Right hindlimb (tissue), 1 donor: ENCODE measurements at regions not wholly inside any gene's neighbourhood (a gene's known extent, or its start where the extent isn't known, plus 50 kb on each side); places are given as distances from the start of the nearest gene placed in this dataset.
A peak's percentile ranks its signal among the peaks of the same experiment; 100 is the strongest.

Experiments
- DNase-seq: peaks from one replicate; pipeline ENCODE4 v3.0.0-alpha.2; 2018

GRCh38 chr5:144582066-144582465 lies 411.4 kb downstream of the KCTD16 start:
- DNase-seq: no peak

- no peak for DNase-seq
These were observed 410.4 kb downstream of the KCTD16 start for GRCh38 chr5:144581044-144581443.

- DNase-seq: no peak
These were observed 407.0 kb downstream of the KCTD16 start for GRCh38 chr5:144577676-144578075.

DNA sequence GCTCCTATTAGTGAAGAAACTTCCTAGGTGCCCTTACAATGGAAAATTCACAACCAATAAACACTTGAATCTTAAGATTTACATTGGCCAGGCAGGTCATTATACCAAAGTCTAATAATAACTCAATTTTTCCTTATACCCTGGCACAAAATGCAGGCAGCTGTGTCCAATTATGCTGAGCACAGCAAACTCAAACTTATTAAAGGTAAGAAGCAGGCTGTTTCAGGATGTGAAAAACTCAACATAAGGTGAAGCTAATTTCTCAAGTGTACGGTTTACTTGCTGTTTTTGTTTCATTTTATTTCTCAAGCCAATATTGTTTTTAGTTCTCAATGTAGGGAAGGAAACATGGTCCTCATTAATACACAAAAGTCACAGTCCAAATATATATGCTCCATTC lies 405.1 kb downstream of the KCTD16 start:
- DNase-seq: no peak

GRCh38 chr5:144567421-144567780 lies 396.7 kb downstream of the KCTD16 start:
- no peak for DNase-seq

GRCh38 chr5:144566747-144567420 lies 396.2 kb downstream of the KCTD16 start:
- no peak for DNase-seq

DNA sequence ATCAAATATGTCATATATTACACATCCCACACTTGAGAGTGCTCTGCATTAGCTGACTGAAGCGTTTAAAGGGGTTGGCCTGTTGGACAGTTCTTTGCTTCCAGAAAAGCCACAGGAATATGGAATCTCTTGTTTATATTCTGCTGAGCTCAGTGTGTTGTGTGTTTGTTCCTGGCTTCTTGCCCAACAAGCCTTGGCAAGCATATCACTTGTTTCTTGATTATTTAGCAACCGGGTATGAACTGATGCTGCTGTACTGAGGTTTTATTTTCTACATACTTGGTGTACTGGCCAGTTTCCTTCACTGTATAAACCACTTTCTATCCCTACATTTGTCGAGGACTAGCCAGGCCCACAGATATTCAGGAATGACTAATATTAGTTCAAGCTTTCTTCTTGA lies 378.9 kb downstream of the KCTD16 start:
- peak; percentile 53 for DNase-seq

- no peak for DNase-seq
These were observed 378.3 kb downstream of the KCTD16 start for GRCh38 chr5:144548936-144549335.

- DNase-seq: no peak
These were observed 376.4 kb downstream of the KCTD16 start for GRCh38 chr5:144547098-144547499.

GRCh38 chr5:144538845-144539244 lies 368.2 kb downstream of the KCTD16 start:
- DNase-seq: no peak
